WTC11 (cell line): ENCODE measurements at regions not wholly inside any gene's neighbourhood (a gene's known extent, or its start where the extent isn't known, plus 50 kb on each side); places are given as distances from the start of the nearest gene placed in this dataset.

ENCODE experiments used
- CREB1 ChIP-seq: sonication (generic); formaldehyde crosslinking; IDR thresholded peaks from 2 replicates; pipeline ENCODE4 v1.8.0; 2023; ENCODE audit warnings: mild to moderate bottlenecking, missing genetic modification reagents
- MAX ChIP-seq: sonication (generic); formaldehyde crosslinking; IDR thresholded peaks from 2 replicates; pipeline ENCODE4 v1.8.0; 2022; ENCODE audit warnings: mild to moderate bottlenecking, missing genetic modification reagents
- NFE2L1 ChIP-seq: sonication (generic); formaldehyde crosslinking; IDR thresholded peaks from 2 replicates; pipeline ENCODE4 v1.8.1; 2023; ENCODE audit warnings: missing genetic modification reagents
- NR3C1 ChIP-seq: sonication (generic); formaldehyde crosslinking; conservative IDR thresholded peaks from 2 replicates; pipeline ENCODE4 v1.8.1; 2023; ENCODE audit warnings: low read depth, mild to moderate bottlenecking, missing genetic modification reagents
- TF ChIP-seq, protein P1 (sequence below): fragments of 200-600 bp; IDR thresholded peaks from 2 replicates; pipeline ENCODE4 v1.8.0; 2022; ENCODE audit warnings: antibody characterized with exemption
- TF ChIP-seq, protein P2 (sequence below): sonication (generic); formaldehyde crosslinking; conservative IDR thresholded peaks from 2 replicates; pipeline ENCODE4 v1.8.1; 2022; ENCODE audit warnings: mild to moderate bottlenecking, missing genetic modification reagents
- TF ChIP-seq, protein P3 (sequence below): sonication (generic); formaldehyde crosslinking; IDR thresholded peaks from 2 replicates; pipeline ENCODE4 v1.8.1; 2023; ENCODE audit warnings: mild to moderate bottlenecking, missing genetic modification reagents

- TF ChIP-seq, protein P1, sequence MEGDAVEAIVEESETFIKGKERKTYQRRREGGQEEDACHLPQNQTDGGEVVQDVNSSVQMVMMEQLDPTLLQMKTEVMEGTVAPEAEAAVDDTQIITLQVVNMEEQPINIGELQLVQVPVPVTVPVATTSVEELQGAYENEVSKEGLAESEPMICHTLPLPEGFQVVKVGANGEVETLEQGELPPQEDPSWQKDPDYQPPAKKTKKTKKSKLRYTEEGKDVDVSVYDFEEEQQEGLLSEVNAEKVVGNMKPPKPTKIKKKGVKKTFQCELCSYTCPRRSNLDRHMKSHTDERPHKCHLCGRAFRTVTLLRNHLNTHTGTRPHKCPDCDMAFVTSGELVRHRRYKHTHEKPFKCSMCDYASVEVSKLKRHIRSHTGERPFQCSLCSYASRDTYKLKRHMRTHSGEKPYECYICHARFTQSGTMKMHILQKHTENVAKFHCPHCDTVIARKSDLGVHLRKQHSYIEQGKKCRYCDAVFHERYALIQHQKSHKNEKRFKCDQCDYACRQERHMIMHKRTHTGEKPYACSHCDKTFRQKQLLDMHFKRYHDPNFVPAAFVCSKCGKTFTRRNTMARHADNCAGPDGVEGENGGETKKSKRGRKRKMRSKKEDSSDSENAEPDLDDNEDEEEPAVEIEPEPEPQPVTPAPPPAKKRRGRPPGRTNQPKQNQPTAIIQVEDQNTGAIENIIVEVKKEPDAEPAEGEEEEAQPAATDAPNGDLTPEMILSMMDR: no peak
- TF ChIP-seq, protein P2, sequence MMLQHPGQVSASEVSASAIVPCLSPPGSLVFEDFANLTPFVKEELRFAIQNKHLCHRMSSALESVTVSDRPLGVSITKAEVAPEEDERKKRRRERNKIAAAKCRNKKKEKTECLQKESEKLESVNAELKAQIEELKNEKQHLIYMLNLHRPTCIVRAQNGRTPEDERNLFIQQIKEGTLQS: no peak
- TF ChIP-seq, protein P3, sequence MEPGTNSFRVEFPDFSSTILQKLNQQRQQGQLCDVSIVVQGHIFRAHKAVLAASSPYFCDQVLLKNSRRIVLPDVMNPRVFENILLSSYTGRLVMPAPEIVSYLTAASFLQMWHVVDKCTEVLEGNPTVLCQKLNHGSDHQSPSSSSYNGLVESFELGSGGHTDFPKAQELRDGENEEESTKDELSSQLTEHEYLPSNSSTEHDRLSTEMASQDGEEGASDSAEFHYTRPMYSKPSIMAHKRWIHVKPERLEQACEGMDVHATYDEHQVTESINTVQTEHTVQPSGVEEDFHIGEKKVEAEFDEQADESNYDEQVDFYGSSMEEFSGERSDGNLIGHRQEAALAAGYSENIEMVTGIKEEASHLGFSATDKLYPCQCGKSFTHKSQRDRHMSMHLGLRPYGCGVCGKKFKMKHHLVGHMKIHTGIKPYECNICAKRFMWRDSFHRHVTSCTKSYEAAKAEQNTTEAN (CRISPR knock-in tag): no peak
- no peak for TF ChIP-seq NFE2L1 (CRISPR knock-in tag)
- no peak for TF ChIP-seq NR3C1 (CRISPR knock-in tag)
- no peak for TF ChIP-seq CREB1
- no peak for TF ChIP-seq MAX
These were observed 188.7 kb downstream of the MIAT start for GRCh38 chr22:26846076-26846475.
